Endothelial cell of umbilical vein (primary cell): ENCODE measurements at regions not wholly inside any gene's neighbourhood (a gene's known extent, or its start where the extent isn't known, plus 50 kb on each side); places are given as distances from the start of the nearest gene placed in this dataset.

ENCODE experiments used
- BruUV-seq: library from RNA; stranded (reverse); fragments of 400-500 nt; replicated peaks from 2 replicates; lab custom pipeline; 2021; lab: Mats Ljungman, UMichigan
- CTCF ChIA-PET: fragments of 300-600, 350-600 bp; sonication (Branson Sonifier 250); formaldehyde crosslinking; loops from one replicate; lab custom pipeline; 2021; ENCODE audit warnings: antibody characterized with exemption, inconsistent platforms; lab: Charles Lee
- POLR2A ChIA-PET: fragments of 300-600, 350-600 bp; sonication (Branson Sonifier 250); formaldehyde crosslinking; loops from one replicate; lab custom pipeline; 2021; ENCODE audit warnings: antibody characterized with exemption, inconsistent platforms; lab: Charles Lee
- DNase-seq: peaks from one replicate; pipeline ENCODE4 v3.0.0-alpha.2; 2011; ENCODE audit warnings: low read depth, low spot score
- FAIRE-seq: peaks from 2 replicates; lab custom pipeline; 2011; peaks lifted over from hg19 to GRCh38; lab: Jason Lieb, UNC
- H2AFZ ChIP-seq: 2 replicates; pipeline ENCODE4 v1.6.0; 2012; ENCODE audit warnings: low read depth, low read length, control low read depth, inconsistent platforms
- H3K27ac ChIP-seq: 2 replicates; pipeline ENCODE4 v1.5.1; 2011; ENCODE audit warnings: low read depth, mild to moderate bottlenecking, control low read depth, low read length, moderate library complexity; ENCODE audit not compliant: insufficient read depth
- H3K27me3 ChIP-seq, 2 experiments: 2 replicates each; pipeline versions ENCODE4 v1.6.0 to v1.6.1; 2011; ENCODE audit warnings: low read length in 2 of 2, mixed read lengths in 1 of 2; ENCODE audit not compliant: control insufficient read depth in 2 of 2, insufficient read depth in 2 of 2
- H3K36me3 ChIP-seq, 2 experiments: 2 replicates in 1 of 2; 3 replicates in 1 of 2; pipeline ENCODE4 v1.5.1; 2011; ENCODE audit warnings: low read length in 2 of 2, mild to moderate bottlenecking in 1 of 2, moderate library complexity in 1 of 2; ENCODE audit not compliant: control insufficient read depth in 2 of 2, insufficient read depth in 2 of 2; ENCODE audit errors: extremely low read depth in 1 of 2
- H3K4me1 ChIP-seq: 3 replicates; pipeline ENCODE4 v1.5.1; 2011; ENCODE audit warnings: mild to moderate bottlenecking, low read length; ENCODE audit not compliant: control insufficient read depth, insufficient read depth; ENCODE audit errors: extremely low read depth
- H3K4me2 ChIP-seq: 2 replicates; pipeline ENCODE4 v1.6.1; 2011; ENCODE audit warnings: low read length, control low read depth, mixed read lengths; ENCODE audit not compliant: insufficient read depth
- H3K4me3 ChIP-seq, 3 experiments: fragments of 200-600 bp in 1 of 3; sonication (generic), shearing (Covaris generic) in 1 of 3; replicated peaks in 1 of 3; 2 replicates each; pipeline ENCODE4 v1.5.1; 2011 to 2016; ENCODE audit warnings: control low read depth in 3 of 3, low read length in 3 of 3, mild to moderate bottlenecking in 2 of 3, inconsistent platforms in 1 of 3, low read depth in 1 of 3, moderate library complexity in 1 of 3; ENCODE audit not compliant: insufficient read depth in 1 of 3
- H3K79me2 ChIP-seq: 2 replicates; pipeline ENCODE4 v1.6.0; 2012; ENCODE audit warnings: low read length, inconsistent platforms; ENCODE audit not compliant: control insufficient read depth, insufficient read depth
- H3K9ac ChIP-seq: replicated peaks from 2 replicates; pipeline ENCODE3; 2011; ENCODE audit warnings: low read length, control low read depth; ENCODE audit not compliant: insufficient read depth; ENCODE audit errors: extremely low read depth
- H3K9me1 ChIP-seq: replicated peaks from 3 replicates; pipeline ENCODE4 v1.6.0; 2011; ENCODE audit warnings: mild to moderate bottlenecking, low read length; ENCODE audit not compliant: control insufficient read depth, insufficient read depth; ENCODE audit errors: extremely low read depth
- H3K9me3 ChIP-seq: replicated peaks from 2 replicates; pipeline ENCODE4 v1.5.1; 2012; ENCODE audit warnings: low read length, inconsistent platforms; ENCODE audit not compliant: control insufficient read depth, insufficient read depth
- H4K20me1 ChIP-seq: replicated peaks from 2 replicates; pipeline ENCODE3; 2011; ENCODE audit warnings: mild to moderate bottlenecking, low read length; ENCODE audit not compliant: control insufficient read depth, insufficient read depth; ENCODE audit errors: extremely low read depth
- EZH2 ChIP-seq: IDR thresholded peaks from 2 replicates; pipeline ENCODE4 v1.6.1; 2012; ENCODE audit warnings: borderline replicate concordance, low read depth, mild to moderate bottlenecking, moderate library complexity, low read length, inconsistent platforms; ENCODE audit not compliant: severe bottlenecking
- FOS ChIP-seq: IDR thresholded peaks from 2 replicates; pipeline ENCODE4 v1.6.1; 2011; ENCODE audit warnings: mild to moderate bottlenecking, low read length, moderate library complexity, borderline replicate concordance; ENCODE audit not compliant: insufficient read depth
- GATA2 ChIP-seq: IDR thresholded peaks from 2 replicates; pipeline ENCODE4 v1.7.0; 2011; ENCODE audit warnings: low read depth, mild to moderate bottlenecking, moderate library complexity, mixed read lengths, low read length; ENCODE audit not compliant: insufficient read length, insufficient read depth
- JUN ChIP-seq: IDR thresholded peaks from 2 replicates; pipeline ENCODE4 v1.6.1; 2011; ENCODE audit warnings: borderline replicate concordance, low read depth; ENCODE audit not compliant: insufficient read length, insufficient read depth
- MAX ChIP-seq: IDR thresholded peaks from 2 replicates; pipeline ENCODE4 v1.6.1; 2011; ENCODE audit not compliant: insufficient read depth, insufficient read length
- MYC ChIP-seq: IDR thresholded peaks from one replicate; pipeline ENCODE4 v1.6.1; 2011; ENCODE audit warnings: mild to moderate bottlenecking, low read depth, low read length
- POLR2A ChIP-seq: IDR thresholded peaks from 2 replicates; pipeline ENCODE4 v1.6.1; 2012; ENCODE audit warnings: low read depth, mild to moderate bottlenecking, control low read depth, low read length
- POLR2AphosphoS5 ChIP-seq: IDR thresholded peaks from 2 replicates; pipeline ENCODE4 v1.6.1; 2012; ENCODE audit warnings: low read depth, mild to moderate bottlenecking, control low read depth, low read length, moderate library complexity; ENCODE audit not compliant: insufficient read depth
- dilution Hi-C: fragments of 300-500 bp; cut with MboI; formaldehyde crosslinking; loops from one replicate; pipeline ENCODE4 v1.15.0; 2019; ENCODE audit warnings: low sequenced_read_pairs; ENCODE audit not compliant: extremely low pct_ligation_motif_present
- intact Hi-C: fragments of 100-400 bp; cut with micrococcal nuclease; formaldehyde crosslinking; loops from one replicate; pipeline ENCODE4 v1.10.0; 2022
- TF ChIP-seq, protein P1 (sequence below), 2 donors: IDR thresholded peaks; 1 replicate in 1 of 2; 2 replicates in 1 of 2; pipeline ENCODE4 v1.5.1; 2011; ENCODE audit warnings: low read length in 2 of 2, mild to moderate bottlenecking in 2 of 2, moderate library complexity in 2 of 2, control low read depth in 1 of 2, inconsistent platforms in 1 of 2, low read depth in 1 of 2; ENCODE audit not compliant: insufficient read depth in 1 of 2; ENCODE audit errors: extremely low read depth in 1 of 2

GRCh38 chr4:38409852-38410251 lies 254.1 kb upstream of the KLF3 start:
- H3K4me3 ChIP-seq, result no peak overlapping the region
- CTCF ChIA-PET, result no interaction called here
- POLR2A ChIA-PET, result no interaction called here
- H3K9me1 ChIP-seq, result no peaks in the 10 kb centered on the region
- TF ChIP-seq MYC, result no peak
- TF ChIP-seq, protein P1, sequence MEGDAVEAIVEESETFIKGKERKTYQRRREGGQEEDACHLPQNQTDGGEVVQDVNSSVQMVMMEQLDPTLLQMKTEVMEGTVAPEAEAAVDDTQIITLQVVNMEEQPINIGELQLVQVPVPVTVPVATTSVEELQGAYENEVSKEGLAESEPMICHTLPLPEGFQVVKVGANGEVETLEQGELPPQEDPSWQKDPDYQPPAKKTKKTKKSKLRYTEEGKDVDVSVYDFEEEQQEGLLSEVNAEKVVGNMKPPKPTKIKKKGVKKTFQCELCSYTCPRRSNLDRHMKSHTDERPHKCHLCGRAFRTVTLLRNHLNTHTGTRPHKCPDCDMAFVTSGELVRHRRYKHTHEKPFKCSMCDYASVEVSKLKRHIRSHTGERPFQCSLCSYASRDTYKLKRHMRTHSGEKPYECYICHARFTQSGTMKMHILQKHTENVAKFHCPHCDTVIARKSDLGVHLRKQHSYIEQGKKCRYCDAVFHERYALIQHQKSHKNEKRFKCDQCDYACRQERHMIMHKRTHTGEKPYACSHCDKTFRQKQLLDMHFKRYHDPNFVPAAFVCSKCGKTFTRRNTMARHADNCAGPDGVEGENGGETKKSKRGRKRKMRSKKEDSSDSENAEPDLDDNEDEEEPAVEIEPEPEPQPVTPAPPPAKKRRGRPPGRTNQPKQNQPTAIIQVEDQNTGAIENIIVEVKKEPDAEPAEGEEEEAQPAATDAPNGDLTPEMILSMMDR (IDR thresholded peaks at IDR 0.05; ENCODE audit: extremely low read depth in 1 of 2, insufficient read depth in 1 of 2, low read depth in 1 of 2, low read length in 2 of 2), result no peak
- TF ChIP-seq FOS, result no peak
- TF ChIP-seq POLR2AphosphoS5, result no peak
- TF ChIP-seq GATA2, result no peak
- no peak for TF ChIP-seq MAX
- TF ChIP-seq EZH2, result no peak
- TF ChIP-seq POLR2A, result no peak
- TF ChIP-seq JUN, result no peak
- H3K9ac ChIP-seq, result no peak overlapping the region
- no peaks in the 10 kb centered on the region for H4K20me1 ChIP-seq
- H3K36me3 ChIP-seq, result no peaks in the 10 kb centered on the region
- no peak overlapping the region for H2AFZ ChIP-seq
- dilution Hi-C loops, result no loop called here
- H3K4me1 ChIP-seq, result no peaks in the 10 kb centered on the region
- intact Hi-C loops, result loop anchor here (10.0 kb wide), 1 partner anchor 65 kb away; no protein-coding TSS in a partner anchor
- H3K9me3 ChIP-seq, result no peaks in the 10 kb centered on the region
- DNase-seq (no peak), FAIRE-seq (no peak)
- no peak overlapping the region for H3K4me2 ChIP-seq
- no peak overlapping the region for H3K27ac ChIP-seq
- H3K27me3 ChIP-seq, result peaks cover 8 to 10% of the 10 kb centered on the region in 2 experiments
- H3K79me2 ChIP-seq, result no peaks in the 10 kb centered on the region
- BruUV-seq, result no TSS peak
